KMS-11 (cell line): ENCODE measurements at regions not wholly inside any gene's neighbourhood (a gene's known extent, or its start where the extent isn't known, plus 50 kb on each side); places are given as distances from the start of the nearest gene placed in this dataset.

Source experiments
- H2AFZ ChIP-seq: fragments of 200-600 bp; sonication (generic); 2 replicates; pipeline ENCODE4 v1.6.1; 2016; ENCODE audit warnings: antibody characterized with exemption, mixed run types, low read depth
- H3K27ac ChIP-seq: fragments of 200-600 bp; sonication (generic); 2 replicates; pipeline ENCODE4 v1.6.1; 2016; ENCODE audit warnings: mild to moderate bottlenecking, mixed run types
- H3K27me3 ChIP-seq: fragments of 200-600 bp; sonication (generic); 2 replicates; pipeline ENCODE4 v1.6.1; 2017; ENCODE audit warnings: mild to moderate bottlenecking, low read depth, mixed run types, moderate library complexity; ENCODE audit not compliant: insufficient read depth
- H3K36me3 ChIP-seq: fragments of 200-600 bp; sonication (generic); 2 replicates; pipeline ENCODE4 v1.6.1; 2017; ENCODE audit warnings: mild to moderate bottlenecking, mixed run types; ENCODE audit not compliant: insufficient read depth
- H3K4me1 ChIP-seq: fragments of 200-600 bp; sonication (generic); 2 replicates; pipeline ENCODE4 v1.6.1; 2016; ENCODE audit warnings: mild to moderate bottlenecking, low read depth, mixed run types; ENCODE audit not compliant: poor library complexity, severe bottlenecking
- H3K4me2 ChIP-seq: fragments of 200-600 bp; sonication (generic); 2 replicates; pipeline ENCODE4 v1.7.0; 2016; ENCODE audit warnings: mild to moderate bottlenecking, mixed run types
- H3K4me3 ChIP-seq: fragments of 200-600 bp; sonication (generic); IDR thresholded peaks from 2 replicates; pipeline ENCODE4 v1.6.1; 2017; ENCODE audit warnings: low read depth, low read length, mixed read lengths; ENCODE audit not compliant: insufficient read depth
- H3K79me2 ChIP-seq: fragments of 200-600 bp; sonication (generic); 2 replicates; pipeline ENCODE4 v1.6.1; 2016; ENCODE audit warnings: low read depth, mixed run types; ENCODE audit not compliant: insufficient read depth
- H3K9ac ChIP-seq: fragments of 200-600 bp; sonication (generic); 2 replicates; pipeline ENCODE4 v1.6.1; 2016; ENCODE audit warnings: mild to moderate bottlenecking, mixed run types
- H4K20me1 ChIP-seq: fragments of 200-600 bp; sonication (generic); 2 replicates; pipeline ENCODE4 v1.6.1; 2016; ENCODE audit warnings: mild to moderate bottlenecking, mixed run types; ENCODE audit not compliant: insufficient read depth
- CTCF ChIP-seq: fragments of 200-600 bp; sonication (generic); conservative IDR thresholded peaks from 2 replicates; pipeline ENCODE4 v1.6.1; 2017; ENCODE audit warnings: low read depth, mild to moderate bottlenecking, antibody characterized with exemption, low read length, moderate library complexity, mixed read lengths

GRCh38 chr4:183788308-183788905 lies 116.7 kb upstream of the STOX2 start:
- no peaks in the 10 kb centered on the region for H3K27me3 ChIP-seq
- H3K36me3 ChIP-seq = no peaks in the 10 kb centered on the region
- TF ChIP-seq CTCF = no peak
- no peak overlapping the region for H3K27ac ChIP-seq
- H3K4me2 ChIP-seq = no peak overlapping the region
- H4K20me1 ChIP-seq = no peaks in the 10 kb centered on the region
- H3K4me1 ChIP-seq = no peaks in the 10 kb centered on the region
- H2AFZ ChIP-seq = no peak overlapping the region
- no peak overlapping the region for H3K9ac ChIP-seq
- H3K79me2 ChIP-seq = no peaks in the 10 kb centered on the region
- H3K4me3 ChIP-seq = no peak overlapping the region

DNA sequence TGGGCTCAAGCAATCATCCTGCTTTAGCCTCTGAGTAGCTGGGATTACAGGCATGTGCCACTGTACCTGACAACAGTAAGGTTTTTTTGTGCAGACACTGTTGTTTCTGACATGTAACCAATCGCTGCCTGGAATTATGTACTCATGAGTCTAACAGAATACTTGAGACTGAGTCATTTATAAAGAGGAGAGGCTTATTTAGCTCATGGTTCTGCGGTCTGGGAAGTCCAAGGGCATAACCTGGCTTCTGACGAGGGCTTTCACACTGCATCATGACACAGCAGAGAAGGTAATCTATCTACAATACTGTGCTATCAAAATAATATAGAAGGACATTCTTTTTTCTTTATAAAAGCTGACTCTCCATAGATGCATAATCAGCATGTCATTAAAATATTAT lies 115.5 kb upstream of the STOX2 start:
- no peak for TF ChIP-seq CTCF
- Histone ChIP-seq H2AFZ (no peak overlapping the region), H3K27ac (no peak overlapping the region), H3K79me2 (no peaks in the 10 kb centered on the region), H3K36me3 (no peaks in the 10 kb centered on the region), H3K4me2 (no peak overlapping the region), H3K9ac (no peak overlapping the region), H4K20me1 (no peaks in the 10 kb centered on the region), H3K27me3 (no peaks in the 10 kb centered on the region), H3K4me1 (no peaks in the 10 kb centered on the region), H3K4me3 (no peak overlapping the region)

DNA sequence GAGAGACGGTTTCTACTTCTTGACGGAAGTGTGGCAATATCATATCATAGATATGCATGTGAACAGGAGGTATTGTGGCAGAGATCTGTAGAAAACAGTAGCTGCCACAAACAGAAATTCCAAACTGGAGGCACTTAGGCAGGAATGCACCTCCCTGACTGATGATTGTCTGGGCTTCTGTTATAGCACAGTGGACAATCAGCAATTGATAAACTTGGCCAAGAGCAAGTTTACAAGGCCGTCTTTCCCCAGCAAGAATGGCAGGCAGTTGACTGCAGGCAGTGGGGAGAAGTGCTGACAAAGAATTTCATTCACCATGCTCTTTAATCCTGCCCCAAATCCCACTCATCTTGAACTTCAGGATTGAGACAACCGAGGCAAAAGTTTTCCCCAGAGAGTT lies 114.4 kb upstream of the STOX2 start:
- no peak overlapping the region for H2AFZ ChIP-seq

GRCh38 chr4:183797011-183797444 lies 108.1 kb upstream of the STOX2 start:
- no peaks in the 10 kb centered on the region for H3K36me3 ChIP-seq
- no peaks in the 10 kb centered on the region for H4K20me1 ChIP-seq
- H3K4me3 ChIP-seq = no peak overlapping the region
- no peaks in the 10 kb centered on the region for H3K79me2 ChIP-seq
- H3K27me3 ChIP-seq = no peaks in the 10 kb centered on the region
- no peak for TF ChIP-seq CTCF
- no peak overlapping the region for H3K9ac ChIP-seq
- H3K4me1 ChIP-seq = no peaks in the 10 kb centered on the region
- H3K27ac ChIP-seq = no peak overlapping the region
- H3K4me2 ChIP-seq = no peak overlapping the region
- H2AFZ ChIP-seq = no peak overlapping the region

More for the DNA sequence above, 114.4 kb upstream of the STOX2 start:
- H3K4me2 ChIP-seq = no peak overlapping the region
- no peaks in the 10 kb centered on the region for H3K36me3 ChIP-seq
- H3K27ac ChIP-seq = no peak overlapping the region
- H4K20me1 ChIP-seq = no peaks in the 10 kb centered on the region
- H3K27me3 ChIP-seq = no peaks in the 10 kb centered on the region
- TF ChIP-seq CTCF = no peak
- no peaks in the 10 kb centered on the region for H3K79me2 ChIP-seq
- no peaks in the 10 kb centered on the region for H3K4me1 ChIP-seq
- no peak overlapping the region for H3K9ac ChIP-seq
- no peak overlapping the region for H3K4me3 ChIP-seq
